Liver (tissue), 8 donors: ENCODE measurements at regions not wholly inside any gene's neighbourhood (a gene's known extent, or its start where the extent isn't known, plus 50 kb on each side); places are given as distances from the start of the nearest gene placed in this dataset.

Experiments used
- DNase-seq: peaks from one replicate; pipeline ENCODE4 v3.0.0-alpha.2; 2017; ENCODE audit warnings: low spot score
- H3K27ac ChIP-seq, 2 donors: one replicate each; pipeline ENCODE4 v1.7.0; 2013; ENCODE audit warnings: inconsistent platforms in 2 of 2, low read length in 2 of 2, control low read depth in 1 of 2, low read depth in 1 of 2, mild to moderate bottlenecking in 1 of 2
- H3K27me3 ChIP-seq, 4 donors: one replicate each; pipeline versions ENCODE4 v1.6.1 to v1.7.0; 2013; ENCODE audit warnings: low read length in 3 of 4, inconsistent platforms in 1 of 4, mild to moderate bottlenecking in 1 of 4, moderate library complexity in 1 of 4; ENCODE audit not compliant: control insufficient read depth in 4 of 4, insufficient read depth in 4 of 4
- H3K36me3 ChIP-seq, 4 donors: one replicate each; pipeline versions ENCODE4 v1.6.1 to v1.7.0; 2013; ENCODE audit warnings: low read length in 3 of 4, mild to moderate bottlenecking in 3 of 4, low read depth in 1 of 4, moderate library complexity in 1 of 4; ENCODE audit not compliant: control insufficient read depth in 4 of 4, insufficient read depth in 3 of 4
- H3K4me1 ChIP-seq, 4 donors: one replicate each; pipeline versions ENCODE4 v1.6.1 to v1.7.0; 2013; ENCODE audit warnings: low read length in 3 of 4, mild to moderate bottlenecking in 3 of 4, moderate library complexity in 1 of 4; ENCODE audit not compliant: control insufficient read depth in 4 of 4, insufficient read depth in 4 of 4
- H3K4me3 ChIP-seq, 3 donors: one replicate each; pipeline versions ENCODE4 v1.6.1 to v1.7.0; 2013; ENCODE audit warnings: low read length in 3 of 3, control low read depth in 1 of 3, low read depth in 1 of 3, mild to moderate bottlenecking in 1 of 3
- H3K9ac ChIP-seq, 2 donors: one replicate each; pipeline ENCODE4 v1.7.0; 2013; ENCODE audit warnings: low read length in 2 of 2, mild to moderate bottlenecking in 2 of 2, moderate library complexity in 2 of 2, control low read depth in 1 of 2, low read depth in 1 of 2
- H3K9me3 ChIP-seq, 4 donors: one replicate each; pipeline versions ENCODE4 v1.6.1 to v1.7.0; 2013; ENCODE audit warnings: low read length in 3 of 4; ENCODE audit not compliant: control insufficient read depth in 4 of 4
- CTCF ChIP-seq: fragments of 150-350 bp; IDR thresholded peaks from 2 replicates; pipeline ENCODE4 v1.5.1; 2017; ENCODE audit warnings: improper control_type of control experiment, low read depth, low read length; ENCODE audit not compliant: missing input control
- EGR1 ChIP-seq, 2 donors: IDR thresholded peaks; 2 replicates each; pipeline ENCODE4 v1.6.1; 2016 to 2018; ENCODE audit warnings: antibody characterized with exemption in 2 of 2, low read depth in 2 of 2
- FOXA1 ChIP-seq: IDR thresholded peaks from 2 replicates; pipeline ENCODE4 v1.6.1; 2016; ENCODE audit warnings: antibody characterized with exemption
- FOXA2 ChIP-seq: IDR thresholded peaks from 2 replicates; pipeline ENCODE4 v1.6.1; 2016; ENCODE audit warnings: antibody characterized with exemption
- GABPA ChIP-seq, 2 donors: IDR thresholded peaks in 1 of 2; conservative IDR thresholded peaks in 1 of 2; 2 replicates each; pipeline ENCODE4 v1.6.1; 2016; ENCODE audit warnings: antibody characterized with exemption in 2 of 2, mild to moderate bottlenecking in 1 of 2, moderate library complexity in 1 of 2
- HNF4A ChIP-seq, 2 donors: conservative IDR thresholded peaks; 2 replicates each; pipeline ENCODE4 v1.6.1; 2016; ENCODE audit warnings: antibody characterized with exemption in 2 of 2, mild to moderate bottlenecking in 2 of 2
- HNF4G ChIP-seq: IDR thresholded peaks from 2 replicates; pipeline ENCODE4 v1.6.1; 2016; ENCODE audit warnings: antibody characterized with exemption
- JUND ChIP-seq, 2 donors: IDR thresholded peaks; 2 replicates each; pipeline ENCODE4 v1.6.1; 2016; ENCODE audit warnings: antibody characterized with exemption in 2 of 2
- MAX ChIP-seq: IDR thresholded peaks from 2 replicates; pipeline ENCODE4 v1.6.1; 2016; ENCODE audit warnings: antibody characterized with exemption
- NR2F2 ChIP-seq: IDR thresholded peaks from 2 replicates; pipeline ENCODE4 v1.6.1; 2016; ENCODE audit warnings: antibody characterized with exemption
- RAD21 ChIP-seq, 2 donors: IDR thresholded peaks; 2 replicates each; pipeline ENCODE4 v1.6.1; 2016; ENCODE audit warnings: antibody characterized with exemption in 2 of 2, mild to moderate bottlenecking in 2 of 2
- REST ChIP-seq: IDR thresholded peaks from 2 replicates; pipeline ENCODE4 v1.6.1; 2016; ENCODE audit warnings: antibody characterized with exemption, mild to moderate bottlenecking
- RXRA ChIP-seq, 2 donors: IDR thresholded peaks; 2 replicates each; pipeline ENCODE4 v1.6.1; 2017 to 2018; ENCODE audit warnings: antibody characterized with exemption in 2 of 2, mild to moderate bottlenecking in 1 of 2
- SP1 ChIP-seq: IDR thresholded peaks from 2 replicates; pipeline ENCODE4 v1.6.1; 2018; ENCODE audit warnings: antibody characterized with exemption, mild to moderate bottlenecking
- TAF1 ChIP-seq: conservative IDR thresholded peaks from 2 replicates; pipeline ENCODE4 v1.6.1; 2016; ENCODE audit warnings: antibody characterized with exemption, mild to moderate bottlenecking
- YY1 ChIP-seq: IDR thresholded peaks from 2 replicates; pipeline ENCODE4 v1.6.1; 2016; ENCODE audit warnings: antibody characterized with exemption, mild to moderate bottlenecking
- ZBTB33 ChIP-seq: IDR thresholded peaks from 2 replicates; pipeline ENCODE4 v1.6.1; 2016; ENCODE audit warnings: antibody characterized with exemption
- WGBS: extraction: QIAGEN DNeasy Blood & Tissue Kit; methylation state at CpG from one replicate; pipeline ENCODE4 v1.1.7; 2013; 5-methylcytosine and 5-hydroxymethylcytosine counted together
- TF ChIP-seq, protein P1 (sequence below): IDR thresholded peaks from 2 replicates; pipeline ENCODE4 v1.6.1; 2016; ENCODE audit warnings: antibody characterized with exemption
- donor health status: healthy.
- donor health status: healthy.
- donor health status: healthy.
- donor health status: healthy.
- donor health status: healthy.

GRCh38 chr12:77409551-77409950 lies 344.2 kb upstream of the E2F7 start (continued):
- TF ChIP-seq MAX, result no peak
- no peak for TF ChIP-seq TAF1

GRCh38 chr12:77407931-77408330 lies 342.6 kb upstream of the E2F7 start:
- H3K9ac ChIP-seq, result no peak overlapping the region
- no peak overlapping the region for H3K4me3 ChIP-seq
- no peaks in the 10 kb centered on the region for H3K4me1 ChIP-seq
- TF ChIP-seq RAD21 (IDR thresholded peaks at IDR 0.05), result no peak
- TF ChIP-seq SP1, result no peak
- no peak for TF ChIP-seq FOXA2
- TF ChIP-seq EGR1 (IDR thresholded peaks at IDR 0.05; ENCODE audit: low read depth in 2 of 2), result no peak
- TF ChIP-seq YY1, result no peak
- no peak for TF ChIP-seq HNF4A (conservative IDR thresholded peaks at IDR 0.05)
- TF ChIP-seq ZBTB33, result no peak
- no peak for TF ChIP-seq CTCF
- no peak for TF ChIP-seq JUND (IDR thresholded peaks at IDR 0.05)
- no peak for TF ChIP-seq RXRA (IDR thresholded peaks at IDR 0.05)
- TF ChIP-seq TAF1, result no peak
- no peak for TF ChIP-seq FOXA1
- TF ChIP-seq HNF4G, result no peak
- no peak for TF ChIP-seq NR2F2
- TF ChIP-seq REST, result no peak
- no peak for TF ChIP-seq MAX
- no peak for TF ChIP-seq GABPA (IDR thresholded peaks at IDR 0.05 in 1 of 2, conservative IDR thresholded peaks at IDR 0.05 in 1 of 2)
- TF ChIP-seq, protein P1, sequence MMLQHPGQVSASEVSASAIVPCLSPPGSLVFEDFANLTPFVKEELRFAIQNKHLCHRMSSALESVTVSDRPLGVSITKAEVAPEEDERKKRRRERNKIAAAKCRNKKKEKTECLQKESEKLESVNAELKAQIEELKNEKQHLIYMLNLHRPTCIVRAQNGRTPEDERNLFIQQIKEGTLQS, result no peak
- H3K9me3 ChIP-seq, result no peaks in the 10 kb centered on the region
- no peak for DNase-seq
- H3K27me3 ChIP-seq, result no peaks in the 10 kb centered on the region
- WGBS, result 85% methylated on average over 1 of the region's 1 CpG
- H3K36me3 ChIP-seq, result no peaks in the 10 kb centered on the region
- H3K27ac ChIP-seq, result no peak overlapping the region
